Left cardiac atrium (tissue), 4 donors: ENCODE measurements at regions not wholly inside any gene's neighbourhood (a gene's known extent, or its start where the extent isn't known, plus 50 kb on each side); places are given as distances from the start of the nearest gene placed in this dataset.

ENCODE experiments used
- ATAC-seq, 2 donors: fragments of 200-7000 bp; cut with Tn5 transposase; one replicate each; pipeline ENCODE4 v1.9.1; 2020; ENCODE audit warnings: mild to moderate bottlenecking in 2 of 2, moderate library complexity in 2 of 2
- DNase-seq: peaks from one replicate; pipeline ENCODE4 v3.0.0-alpha.2; 2020
- intact Hi-C, 2 donors: fragments of 100-400 bp; cut with DNase I; formaldehyde crosslinking; loops; one replicate each; pipeline versions ENCODE4 v1.14.1 to v1.15.1; 2022 to 2023
- donor health status: DM: no; HTN: yes; CAD: no.
- donor health status: DM: no; HTN: yes; CAD: no; lungs with severe emphysema.
- donor health status: DM: yes; HTN: yes; CAD: no.
- donor health status: Dilated cardiomyopathy.

- DNase-seq (no peak), ATAC-seq (no peak)
- intact Hi-C loops = no loop called here
Measured at GRCh38 chr6:4603856-4604369, 172.3 kb upstream of the CDYL start.

DNA sequence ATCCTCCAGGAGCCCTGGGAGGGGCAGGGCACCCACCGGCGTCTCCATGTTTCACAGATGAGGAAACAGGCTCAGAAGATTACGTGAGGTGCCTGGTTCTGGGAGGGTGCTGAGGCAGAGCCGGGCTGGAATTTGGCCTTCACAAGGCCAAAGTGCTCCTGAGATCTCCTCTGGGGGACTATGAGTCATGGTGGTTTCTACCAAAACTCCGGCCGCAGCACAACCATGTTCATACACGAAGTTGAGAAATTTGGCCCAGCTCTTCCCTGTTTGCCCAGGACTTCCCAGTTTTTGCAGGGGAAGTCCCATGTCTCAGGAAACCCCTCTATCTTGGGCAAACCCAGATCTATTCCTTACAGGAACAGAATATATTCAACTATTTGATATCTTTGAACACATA lies 172.9 kb upstream of the CDYL start:
- DNase-seq (peak; percentile 66), ATAC-seq (peak; percentile 55 to 67)
- intact Hi-C loops = no loop called here

- intact Hi-C loops = no loop called here
- DNase-seq (no peak), ATAC-seq (peak; percentile 67 to 83)
Measured at GRCh38 chr6:4599924-4600323, 176.3 kb upstream of the CDYL start.

DNA sequence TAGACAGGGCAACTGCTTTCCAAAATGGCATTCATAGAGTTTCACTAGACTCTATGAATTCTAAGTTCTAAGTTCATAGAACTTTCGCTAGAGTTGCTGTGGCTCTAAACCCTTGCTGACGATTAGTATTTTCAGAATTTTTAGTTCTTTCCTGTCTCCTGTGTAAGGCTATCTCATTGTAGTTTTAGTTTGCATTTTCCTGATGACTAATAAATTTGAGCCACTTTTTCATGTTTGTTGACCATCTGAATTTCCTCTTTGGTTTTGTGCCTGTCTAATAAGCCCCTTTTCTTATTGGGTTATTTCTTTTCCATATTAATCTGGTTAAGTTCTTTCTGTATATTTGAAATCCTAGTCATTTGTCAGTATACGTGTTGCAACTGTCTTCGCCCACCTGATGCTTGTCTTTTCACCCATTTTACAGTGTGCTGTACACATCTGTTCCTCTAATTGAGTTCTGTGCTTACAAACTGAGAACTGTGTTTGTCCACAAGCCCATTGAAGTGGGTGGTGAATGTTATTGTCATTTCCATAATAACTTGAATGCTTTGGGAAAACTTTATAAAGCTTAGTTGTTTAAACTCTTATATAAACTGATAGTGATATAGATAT lies 177.7 kb upstream of the CDYL start:
- ATAC-seq (no peak), DNase-seq (no peak)
- intact Hi-C loops = no loop called here

- ATAC-seq = no peak
- intact Hi-C loops = no loop called here
Measured at GRCh38 chr6:4593951-4594350, 182.3 kb upstream of the CDYL start.

DNA sequence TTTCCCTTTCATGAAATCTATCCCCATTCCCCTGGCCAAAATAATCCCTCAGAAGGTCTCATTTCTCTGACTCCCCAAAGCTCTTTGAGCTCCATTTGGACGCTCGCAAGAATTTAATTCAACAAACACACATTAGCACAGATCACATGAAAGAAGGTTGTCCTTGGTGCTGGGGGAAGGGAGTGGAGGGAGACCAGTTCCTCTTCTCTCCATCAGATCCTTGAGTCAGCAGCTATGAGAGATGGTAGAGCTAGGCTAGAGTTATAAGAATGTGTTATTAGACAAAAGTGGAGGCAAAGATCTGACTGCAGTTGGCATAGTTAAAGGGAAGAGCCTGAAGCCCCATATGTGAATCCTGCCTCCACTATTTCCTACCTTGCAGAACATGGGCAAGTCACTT lies 184.2 kb upstream of the CDYL start:
- DNase-seq = no peak
- intact Hi-C loops = no loop called here
- no peak for ATAC-seq

More at GRCh38 chr6:4593951-4594350, 182.3 kb upstream of the CDYL start:
- no peak for DNase-seq

GRCh38 chr6:4591218-4591617 lies 185.0 kb upstream of the CDYL start:
- intact Hi-C loops = no loop called here

GRCh38 chr6:4589295-4589694 lies 186.9 kb upstream of the CDYL start:
- intact Hi-C loops = no loop called here
- ATAC-seq = no peak
- DNase-seq = no peak

More at GRCh38 chr6:4591218-4591617, 185.0 kb upstream of the CDYL start:
- ATAC-seq = no peak
- DNase-seq = no peak

- no peak for ATAC-seq
- DNase-seq = no peak
- intact Hi-C loops = no loop called here
Measured at GRCh38 chr6:4588581-4588980, 187.6 kb upstream of the CDYL start.

DNA sequence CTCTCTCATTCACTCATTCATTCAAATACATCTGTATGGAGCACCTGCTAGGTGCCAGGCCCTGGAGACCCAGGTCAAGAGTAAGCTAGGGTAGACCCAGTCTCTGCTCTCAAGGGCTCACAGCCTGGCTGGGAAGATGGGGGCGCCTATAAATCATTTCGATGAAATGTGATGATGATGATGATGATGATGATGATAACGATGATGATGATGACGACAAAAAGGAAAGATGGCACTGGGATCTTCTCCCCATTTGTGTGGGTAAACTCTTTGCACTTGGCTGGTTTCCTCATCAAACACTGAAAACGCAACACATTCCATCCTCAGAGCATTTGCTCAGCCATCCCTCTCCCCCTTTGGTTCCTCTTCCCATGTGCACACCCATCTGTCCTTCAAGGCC lies 188.0 kb upstream of the CDYL start:
- no peak for DNase-seq

GRCh38 chr6:4587171-4587570 lies 189.0 kb upstream of the CDYL start:
- intact Hi-C loops = no loop called here
- ATAC-seq = no peak
- DNase-seq = no peak

More for the DNA sequence above, 188.0 kb upstream of the CDYL start:
- intact Hi-C loops = no loop called here
- ATAC-seq = no peak

- intact Hi-C loops = no loop called here
- ATAC-seq = no peak
Measured at GRCh38 chr6:4586469-4586859, 189.7 kb upstream of the CDYL start.

DNA sequence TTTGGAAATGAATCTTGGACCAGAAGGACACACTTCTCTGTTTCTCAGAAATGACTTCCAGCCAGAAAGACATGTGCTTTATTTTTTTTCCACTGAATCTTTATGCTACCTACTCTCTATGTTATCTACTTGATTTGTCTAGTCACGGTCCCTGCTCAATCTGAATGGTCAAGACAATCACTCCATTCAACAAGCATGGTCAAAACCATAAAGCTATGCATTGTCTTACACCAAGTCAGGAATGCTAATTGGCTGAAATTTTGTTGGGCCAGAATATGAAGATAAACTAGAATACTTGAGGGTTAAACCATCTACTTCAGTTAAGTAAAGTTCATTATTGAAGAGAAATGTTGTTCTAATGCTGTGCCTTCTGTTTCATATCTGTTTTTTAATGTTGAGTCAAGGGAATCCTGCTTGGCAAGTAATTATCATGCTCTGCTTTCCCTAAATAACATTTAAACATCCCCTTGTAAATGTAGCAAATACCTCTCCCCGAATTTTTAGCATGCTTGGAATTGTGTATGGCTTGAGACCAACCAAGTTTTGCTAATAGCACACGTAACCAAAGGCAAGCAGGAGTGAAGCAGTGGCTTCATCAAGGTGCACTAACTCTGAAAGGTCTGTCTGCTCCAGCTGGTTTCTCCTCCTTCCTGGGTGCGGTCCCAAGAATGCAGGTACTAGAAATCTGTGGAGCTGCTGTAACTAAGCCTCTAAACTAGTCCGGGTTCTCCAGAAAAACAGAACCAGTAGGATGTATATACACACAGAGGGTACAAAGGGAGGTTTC lies 190.3 kb upstream of the CDYL start:
- intact Hi-C loops = no loop called here
- DNase-seq (no peak), ATAC-seq (no peak)

More at GRCh38 chr6:4586469-4586859, 189.7 kb upstream of the CDYL start:
- DNase-seq = no peak

GRCh38 chr6:4584801-4585200 lies 191.4 kb upstream of the CDYL start:
- DNase-seq (no peak), ATAC-seq (no peak)
- intact Hi-C loops = no loop called here

DNA sequence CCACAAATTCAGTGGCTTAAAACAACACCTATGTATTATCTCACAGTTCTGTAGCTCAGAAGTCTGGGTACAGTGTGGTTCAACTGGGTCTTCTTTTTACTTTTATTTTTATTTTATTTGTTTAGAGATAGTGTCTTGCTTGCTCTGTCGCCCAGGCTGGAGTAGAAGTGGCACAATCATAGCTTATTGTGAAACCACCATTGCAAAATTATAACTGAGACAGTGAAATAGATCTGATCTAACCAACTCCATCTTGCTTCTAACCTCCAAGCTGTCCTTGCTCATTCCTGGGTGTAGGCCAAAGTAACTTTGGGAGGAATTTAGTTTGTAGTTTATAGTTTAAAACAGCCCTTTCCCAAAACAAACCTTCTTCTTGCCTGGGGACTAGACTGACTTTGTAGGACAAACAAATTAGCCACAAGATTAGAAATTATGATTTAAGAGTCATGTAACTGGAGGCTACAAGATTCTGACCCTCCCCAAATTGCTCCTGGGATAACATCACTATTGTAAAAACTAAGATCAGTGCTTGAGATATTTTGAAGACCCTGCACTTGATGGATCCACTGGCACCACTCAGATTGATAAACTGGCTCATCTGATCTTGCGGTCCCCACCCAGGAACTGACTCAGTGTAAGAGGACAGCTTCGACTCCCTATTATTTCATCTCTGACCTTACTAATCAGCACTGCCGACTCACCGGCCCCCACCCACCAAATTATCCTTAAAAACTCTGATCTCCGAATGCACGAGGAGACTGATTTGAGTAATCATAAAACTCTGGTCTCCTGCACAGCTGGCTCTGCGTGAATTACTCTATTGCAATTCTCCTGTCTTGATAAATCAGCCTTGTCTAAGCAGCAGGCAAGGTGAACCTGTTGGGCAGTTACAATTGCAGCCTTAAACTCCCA lies 193.4 kb upstream of the CDYL start:
- DNase-seq (no peak), ATAC-seq (peak in 1 of 2 donors; percentile 71)
- intact Hi-C loops = no loop called here

DNA sequence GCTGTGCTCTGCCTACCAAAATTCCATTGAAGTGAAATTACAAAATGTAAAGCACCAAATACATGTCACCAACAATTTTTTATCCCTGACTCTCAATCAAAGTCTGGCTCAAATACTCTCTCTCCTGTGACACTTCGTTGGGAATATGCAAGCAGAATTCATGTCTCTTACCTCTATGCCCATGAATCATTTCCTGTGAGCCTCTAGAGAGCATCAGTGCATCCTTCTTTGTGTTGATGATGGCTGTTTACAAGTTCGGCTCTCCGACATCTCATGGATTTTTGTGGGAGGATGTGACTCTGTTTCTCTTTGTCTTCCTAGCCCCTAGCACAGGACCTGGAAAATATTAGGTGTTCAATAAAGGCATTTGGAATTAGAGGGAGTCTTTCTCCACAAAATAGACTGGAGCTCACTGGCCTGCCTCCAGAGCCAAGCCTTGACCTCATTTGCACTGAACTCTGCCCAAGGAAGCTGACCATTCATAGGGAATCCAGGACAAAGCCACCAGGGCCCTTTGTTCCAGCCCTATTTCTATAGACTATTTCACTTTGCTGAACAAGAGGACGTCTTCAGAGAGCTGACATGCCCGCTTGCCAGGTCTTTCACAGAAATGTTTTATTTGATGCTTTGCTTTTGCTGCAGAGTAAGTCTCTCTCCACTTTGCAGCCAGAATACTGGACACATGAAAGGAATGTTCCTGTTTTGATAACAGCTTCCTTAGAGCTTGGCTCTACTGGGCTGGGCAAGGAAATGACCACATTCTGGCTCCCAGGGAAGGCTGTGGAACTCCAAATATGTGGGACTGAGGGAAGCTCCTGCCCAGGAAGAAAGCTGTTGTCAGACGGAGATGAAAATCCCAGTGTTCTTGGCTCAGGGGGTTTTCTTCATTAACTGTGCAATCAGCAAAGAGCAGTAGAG lies 194.5 kb upstream of the CDYL start:
- ATAC-seq (peak; percentile 55 to 57), DNase-seq (no peak)
- intact Hi-C loops = no loop called here

GRCh38 chr6:4580361-4580760 lies 195.8 kb upstream of the CDYL start:
- DNase-seq (no peak), ATAC-seq (no peak)
- intact Hi-C loops = no loop called here

DNA sequence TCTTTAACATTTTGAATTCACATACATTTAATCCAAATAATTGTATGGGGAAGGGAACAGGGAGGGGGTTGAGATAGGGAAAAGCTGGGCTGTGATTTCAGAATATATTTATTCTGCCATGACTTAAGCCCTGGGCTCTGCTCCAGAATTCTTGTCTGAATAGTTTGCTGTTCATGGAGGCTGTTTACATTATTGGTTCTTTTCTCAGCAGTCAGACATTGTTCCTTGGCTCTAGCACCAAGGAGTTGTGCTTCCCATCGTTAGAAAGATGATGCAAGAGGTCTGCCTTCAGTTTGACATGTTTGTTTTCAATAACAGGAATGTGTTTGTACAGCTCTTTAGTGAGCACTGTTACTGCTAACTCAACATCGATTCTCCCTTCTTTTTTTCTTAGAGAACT lies 198.8 kb upstream of the CDYL start:
- peak in 1 of 2 donors; percentile 23 for ATAC-seq
- intact Hi-C loops = no loop called here
- no peak for DNase-seq

- DNase-seq = no peak
- intact Hi-C loops = no loop called here
Measured at GRCh38 chr6:4575714-4576113, 200.5 kb upstream of the CDYL start.

More at GRCh38 chr6:4575714-4576113, 200.5 kb upstream of the CDYL start:
- no peak for ATAC-seq
